HepG2 (cell line): ENCODE measurements at regions not wholly inside any gene's neighbourhood (a gene's known extent, or its start where the extent isn't known, plus 50 kb on each side); places are given as distances from the start of the nearest gene placed in this dataset.

Experiments
- FIP1L1 ChIP-seq: fragments of 200-400 bp; formaldehyde crosslinking; IDR thresholded peaks from 2 replicates; pipeline ENCODE4 v1.6.1; 2018; ENCODE audit warnings: low read depth, mild to moderate bottlenecking, low read length, moderate library complexity, borderline replicate concordance; ENCODE audit not compliant: insufficient read depth
- MAFF ChIP-seq: IDR thresholded peaks from 2 replicates; pipeline ENCODE4 v1.6.1; 2011; ENCODE audit warnings: low read depth, low read length, improper control_type of control experiment
- MXD4 ChIP-seq: IDR thresholded peaks from 2 replicates; pipeline ENCODE4 v1.6.1; 2016; ENCODE audit warnings: mild to moderate bottlenecking, missing biosample characterization, missing genetic modification reagents
- NCOA5 ChIP-seq: sonication (generic); formaldehyde crosslinking; IDR thresholded peaks from 2 replicates; pipeline ENCODE4 v1.4.0; 2020; ENCODE audit warnings: missing genetic modification reagents
- PHF21A ChIP-seq: sonication (generic); formaldehyde crosslinking; IDR thresholded peaks from 2 replicates; pipeline ENCODE4 v1.5.0; 2020; ENCODE audit warnings: mild to moderate bottlenecking, missing genetic modification reagents
- RBM39 ChIP-seq: fragments of 200-400 bp; formaldehyde crosslinking; IDR thresholded peaks from one replicate; pipeline ENCODE4 v1.6.1; 2018; ENCODE audit warnings: antibody characterized with exemption, mild to moderate bottlenecking, low read depth, low read length; ENCODE audit not compliant: poor library complexity, severe bottlenecking
- REXO4 ChIP-seq: sonication (generic); formaldehyde crosslinking; IDR thresholded peaks from 2 replicates; pipeline ENCODE4 v1.8.0; 2022; ENCODE audit warnings: missing genetic modification reagents, mild to moderate bottlenecking, borderline replicate concordance
- ZFP36L2 ChIP-seq: sonication (generic); formaldehyde crosslinking; IDR thresholded peaks from 2 replicates; pipeline ENCODE4 v1.4.0; 2020; ENCODE audit warnings: missing genetic modification reagents
- ZNF10 ChIP-seq: sonication (generic); formaldehyde crosslinking; IDR thresholded peaks from 2 replicates; pipeline ENCODE4 v1.4.0; 2020; ENCODE audit warnings: mild to moderate bottlenecking, low read depth, missing genetic modification reagents, borderline replicate concordance
- ZNF292 ChIP-seq: sonication (generic); formaldehyde crosslinking; IDR thresholded peaks from 2 replicates; pipeline ENCODE4 v1.8.1; 2022; ENCODE audit warnings: mild to moderate bottlenecking, low read depth, missing genetic modification reagents, borderline replicate concordance
- ZNF350 ChIP-seq: sonication (generic); formaldehyde crosslinking; IDR thresholded peaks from 2 replicates; pipeline ENCODE4 v1.4.0; 2020; ENCODE audit warnings: mild to moderate bottlenecking, low read depth, missing genetic modification reagents, borderline replicate concordance
- ZNF430 ChIP-seq: sonication (generic); formaldehyde crosslinking; IDR thresholded peaks from 2 replicates; pipeline ENCODE4 v1.9.0; 2021; ENCODE audit warnings: mild to moderate bottlenecking, missing genetic modification reagents
- TF ChIP-seq, protein P1 (sequence below): sonication (generic); formaldehyde crosslinking; conservative IDR thresholded peaks from 2 replicates; pipeline ENCODE4 v1.5.0; 2020; ENCODE audit warnings: missing genetic modification reagents
- TF ChIP-seq, protein P2 (sequence below): sonication (generic); formaldehyde crosslinking; IDR thresholded peaks from 2 replicates; pipeline ENCODE4 v1.4.0; 2020; ENCODE audit warnings: missing genetic modification reagents
- TF ChIP-seq, protein P3 (sequence below): IDR thresholded peaks from 2 replicates; pipeline ENCODE4 v1.4.0; 2020; ENCODE audit warnings: mild to moderate bottlenecking, missing genetic modification reagents
- TF ChIP-seq, protein P4 (sequence below): sonication (generic); formaldehyde crosslinking; IDR thresholded peaks from 2 replicates; pipeline ENCODE4 v1.5.0; 2020; ENCODE audit warnings: missing genetic modification reagents
- TF ChIP-seq, protein P5 (sequence below): sonication (generic); formaldehyde crosslinking; IDR thresholded peaks from 2 replicates; pipeline ENCODE4 v1.4.0; 2020; ENCODE audit warnings: missing genetic modification reagents
- TF ChIP-seq, protein P6 (sequence below): sonication (generic); formaldehyde crosslinking; IDR thresholded peaks from 2 replicates; pipeline ENCODE4 v1.8.1; 2023; ENCODE audit warnings: mild to moderate bottlenecking, missing genetic modification reagents, borderline replicate concordance
- TF ChIP-seq, protein P7 (sequence below): IDR thresholded peaks from 2 replicates; pipeline ENCODE4 v1.6.1; 2018; ENCODE audit warnings: missing genetic modification reagents
- TF ChIP-seq, protein P8 (sequence below): IDR thresholded peaks from 2 replicates; pipeline ENCODE4 v1.6.1; 2016; ENCODE audit warnings: low read depth

DNA sequence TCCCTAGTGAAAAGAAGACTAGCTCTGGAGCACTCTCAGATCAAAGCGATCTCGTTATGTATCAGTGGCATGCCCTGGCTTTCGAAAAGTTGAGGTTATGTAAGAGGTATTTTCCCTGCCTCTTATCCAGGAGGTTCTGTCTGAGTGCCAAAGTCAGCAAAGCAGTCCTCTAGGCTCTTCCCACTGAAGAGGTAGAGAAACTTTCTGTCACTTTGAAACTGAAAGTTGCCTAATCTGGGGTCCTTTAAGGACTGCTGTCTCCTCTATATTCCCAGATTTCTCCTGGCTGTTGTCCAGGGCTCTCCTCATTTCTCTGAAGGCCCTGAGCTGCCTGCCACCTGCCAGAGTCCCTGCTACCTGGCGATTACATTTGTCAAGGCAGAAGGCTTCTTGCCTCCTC, 96.3 kb downstream of the B3GNT2 start (continued):
- no peak for TF ChIP-seq ZNF350 (CRISPR knock-in tag)
- TF ChIP-seq, protein P1, sequence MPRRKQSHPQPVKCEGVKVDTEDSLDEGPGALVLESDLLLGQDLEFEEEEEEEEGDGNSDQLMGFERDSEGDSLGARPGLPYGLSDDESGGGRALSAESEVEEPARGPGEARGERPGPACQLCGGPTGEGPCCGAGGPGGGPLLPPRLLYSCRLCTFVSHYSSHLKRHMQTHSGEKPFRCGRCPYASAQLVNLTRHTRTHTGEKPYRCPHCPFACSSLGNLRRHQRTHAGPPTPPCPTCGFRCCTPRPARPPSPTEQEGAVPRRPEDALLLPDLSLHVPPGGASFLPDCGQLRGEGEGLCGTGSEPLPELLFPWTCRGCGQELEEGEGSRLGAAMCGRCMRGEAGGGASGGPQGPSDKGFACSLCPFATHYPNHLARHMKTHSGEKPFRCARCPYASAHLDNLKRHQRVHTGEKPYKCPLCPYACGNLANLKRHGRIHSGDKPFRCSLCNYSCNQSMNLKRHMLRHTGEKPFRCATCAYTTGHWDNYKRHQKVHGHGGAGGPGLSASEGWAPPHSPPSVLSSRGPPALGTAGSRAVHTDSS (CRISPR knock-in tag), result no peak
- TF ChIP-seq, protein P2, sequence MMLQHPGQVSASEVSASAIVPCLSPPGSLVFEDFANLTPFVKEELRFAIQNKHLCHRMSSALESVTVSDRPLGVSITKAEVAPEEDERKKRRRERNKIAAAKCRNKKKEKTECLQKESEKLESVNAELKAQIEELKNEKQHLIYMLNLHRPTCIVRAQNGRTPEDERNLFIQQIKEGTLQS, result no peak
- TF ChIP-seq ZNF292 (CRISPR knock-in tag), result no peak
- no peak for TF ChIP-seq NCOA5 (CRISPR knock-in tag)
- TF ChIP-seq FIP1L1, result no peak
- TF ChIP-seq, protein P3, sequence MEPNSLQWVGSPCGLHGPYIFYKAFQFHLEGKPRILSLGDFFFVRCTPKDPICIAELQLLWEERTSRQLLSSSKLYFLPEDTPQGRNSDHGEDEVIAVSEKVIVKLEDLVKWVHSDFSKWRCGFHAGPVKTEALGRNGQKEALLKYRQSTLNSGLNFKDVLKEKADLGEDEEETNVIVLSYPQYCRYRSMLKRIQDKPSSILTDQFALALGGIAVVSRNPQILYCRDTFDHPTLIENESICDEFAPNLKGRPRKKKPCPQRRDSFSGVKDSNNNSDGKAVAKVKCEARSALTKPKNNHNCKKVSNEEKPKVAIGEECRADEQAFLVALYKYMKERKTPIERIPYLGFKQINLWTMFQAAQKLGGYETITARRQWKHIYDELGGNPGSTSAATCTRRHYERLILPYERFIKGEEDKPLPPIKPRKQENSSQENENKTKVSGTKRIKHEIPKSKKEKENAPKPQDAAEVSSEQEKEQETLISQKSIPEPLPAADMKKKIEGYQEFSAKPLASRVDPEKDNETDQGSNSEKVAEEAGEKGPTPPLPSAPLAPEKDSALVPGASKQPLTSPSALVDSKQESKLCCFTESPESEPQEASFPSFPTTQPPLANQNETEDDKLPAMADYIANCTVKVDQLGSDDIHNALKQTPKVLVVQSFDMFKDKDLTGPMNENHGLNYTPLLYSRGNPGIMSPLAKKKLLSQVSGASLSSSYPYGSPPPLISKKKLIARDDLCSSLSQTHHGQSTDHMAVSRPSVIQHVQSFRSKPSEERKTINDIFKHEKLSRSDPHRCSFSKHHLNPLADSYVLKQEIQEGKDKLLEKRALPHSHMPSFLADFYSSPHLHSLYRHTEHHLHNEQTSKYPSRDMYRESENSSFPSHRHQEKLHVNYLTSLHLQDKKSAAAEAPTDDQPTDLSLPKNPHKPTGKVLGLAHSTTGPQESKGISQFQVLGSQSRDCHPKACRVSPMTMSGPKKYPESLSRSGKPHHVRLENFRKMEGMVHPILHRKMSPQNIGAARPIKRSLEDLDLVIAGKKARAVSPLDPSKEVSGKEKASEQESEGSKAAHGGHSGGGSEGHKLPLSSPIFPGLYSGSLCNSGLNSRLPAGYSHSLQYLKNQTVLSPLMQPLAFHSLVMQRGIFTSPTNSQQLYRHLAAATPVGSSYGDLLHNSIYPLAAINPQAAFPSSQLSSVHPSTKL (CRISPR knock-in tag), result peak; percentile 67; the same call in 1 of the 2 replicates
- TF ChIP-seq, protein P4, sequence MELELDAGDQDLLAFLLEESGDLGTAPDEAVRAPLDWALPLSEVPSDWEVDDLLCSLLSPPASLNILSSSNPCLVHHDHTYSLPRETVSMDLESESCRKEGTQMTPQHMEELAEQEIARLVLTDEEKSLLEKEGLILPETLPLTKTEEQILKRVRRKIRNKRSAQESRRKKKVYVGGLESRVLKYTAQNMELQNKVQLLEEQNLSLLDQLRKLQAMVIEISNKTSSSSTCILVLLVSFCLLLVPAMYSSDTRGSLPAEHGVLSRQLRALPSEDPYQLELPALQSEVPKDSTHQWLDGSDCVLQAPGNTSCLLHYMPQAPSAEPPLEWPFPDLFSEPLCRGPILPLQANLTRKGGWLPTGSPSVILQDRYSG, result no peak
- no peak for TF ChIP-seq REXO4
- TF ChIP-seq, protein P5, sequence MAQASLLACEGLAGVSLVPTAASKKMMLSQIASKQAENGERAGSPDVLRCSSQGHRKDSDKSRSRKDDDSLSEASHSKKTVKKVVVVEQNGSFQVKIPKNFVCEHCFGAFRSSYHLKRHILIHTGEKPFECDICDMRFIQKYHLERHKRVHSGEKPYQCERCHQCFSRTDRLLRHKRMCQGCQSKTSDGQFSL (CRISPR knock-in tag), result no peak
- no peak for TF ChIP-seq RBM39
- TF ChIP-seq, protein P6, sequence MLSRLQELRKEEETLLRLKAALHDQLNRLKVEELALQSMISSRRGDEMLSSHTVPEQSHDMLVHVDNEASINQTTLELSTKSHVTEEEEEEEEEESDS (CRISPR knock-in tag), result no peak
- TF ChIP-seq, protein P7, sequence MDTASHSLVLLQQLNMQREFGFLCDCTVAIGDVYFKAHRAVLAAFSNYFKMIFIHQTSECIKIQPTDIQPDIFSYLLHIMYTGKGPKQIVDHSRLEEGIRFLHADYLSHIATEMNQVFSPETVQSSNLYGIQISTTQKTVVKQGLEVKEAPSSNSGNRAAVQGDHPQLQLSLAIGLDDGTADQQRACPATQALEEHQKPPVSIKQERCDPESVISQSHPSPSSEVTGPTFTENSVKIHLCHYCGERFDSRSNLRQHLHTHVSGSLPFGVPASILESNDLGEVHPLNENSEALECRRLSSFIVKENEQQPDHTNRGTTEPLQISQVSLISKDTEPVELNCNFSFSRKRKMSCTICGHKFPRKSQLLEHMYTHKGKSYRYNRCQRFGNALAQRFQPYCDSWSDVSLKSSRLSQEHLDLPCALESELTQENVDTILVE (CRISPR knock-in tag), result no peak
- no peak for TF ChIP-seq ZNF430
- no peak for TF ChIP-seq MXD4 (CRISPR knock-in tag)
- no peak for TF ChIP-seq MAFF
- peak; percentile 28; the same call in 1 of the 2 replicates for TF ChIP-seq PHF21A (CRISPR knock-in tag)
- TF ChIP-seq, protein P8, sequence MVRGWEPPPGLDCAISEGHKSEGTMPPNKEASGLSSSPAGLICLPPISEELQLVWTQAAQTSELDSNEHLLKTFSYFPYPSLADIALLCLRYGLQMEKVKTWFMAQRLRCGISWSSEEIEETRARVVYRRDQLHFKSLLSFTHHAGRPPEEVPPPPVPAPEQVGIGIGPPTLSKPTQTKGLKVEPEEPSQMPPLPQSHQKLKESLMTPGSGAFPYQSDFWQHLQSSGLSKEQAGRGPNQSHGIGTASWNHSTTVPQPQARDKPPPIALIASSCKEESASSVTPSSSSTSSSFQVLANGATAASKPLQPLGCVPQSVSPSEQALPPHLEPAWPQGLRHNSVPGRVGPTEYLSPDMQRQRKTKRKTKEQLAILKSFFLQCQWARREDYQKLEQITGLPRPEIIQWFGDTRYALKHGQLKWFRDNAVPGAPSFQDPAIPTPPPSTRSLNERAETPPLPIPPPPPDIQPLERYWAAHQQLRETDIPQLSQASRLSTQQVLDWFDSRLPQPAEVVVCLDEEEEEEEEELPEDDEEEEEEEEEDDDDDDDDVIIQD (CRISPR knock-in tag), result 0 out of 2 replicates have a peak, but pooled peaks have one; percentile 5
- TF ChIP-seq ZNF10 (CRISPR knock-in tag), result no peak
- no peak for TF ChIP-seq ZFP36L2 (CRISPR knock-in tag)
